Right lobe of liver (tissue), 4 donors: ENCODE measurements at regions not wholly inside any gene's neighbourhood (a gene's known extent, or its start where the extent isn't known, plus 50 kb on each side); places are given as distances from the start of the nearest gene placed in this dataset.

Experiments used
- POLR2A ChIP-seq: fragments of 450-650 bp; IDR thresholded peaks from one replicate; pipeline ENCODE4 v1.6.1; 2017; ENCODE audit warnings: antibody characterized with exemption, mild to moderate bottlenecking
- TF ChIP-seq, protein P1 (sequence below), 4 donors: fragments of 200-600 bp in 3 of 4; fragments of 450-650 bp in 1 of 4; IDR thresholded peaks; one replicate each; pipeline versions ENCODE4 v1.5.1 to v1.8.0; 2016 to 2022; ENCODE audit warnings: antibody characterized with exemption in 4 of 4, mild to moderate bottlenecking in 2 of 4
- donor health status: DM: no; HTN: no; CAD: no.
- donor health status: DM: no; HTN: no; CAD: no.
- donor health status: DM: no; HTN: yes; CAD: no.

DNA sequence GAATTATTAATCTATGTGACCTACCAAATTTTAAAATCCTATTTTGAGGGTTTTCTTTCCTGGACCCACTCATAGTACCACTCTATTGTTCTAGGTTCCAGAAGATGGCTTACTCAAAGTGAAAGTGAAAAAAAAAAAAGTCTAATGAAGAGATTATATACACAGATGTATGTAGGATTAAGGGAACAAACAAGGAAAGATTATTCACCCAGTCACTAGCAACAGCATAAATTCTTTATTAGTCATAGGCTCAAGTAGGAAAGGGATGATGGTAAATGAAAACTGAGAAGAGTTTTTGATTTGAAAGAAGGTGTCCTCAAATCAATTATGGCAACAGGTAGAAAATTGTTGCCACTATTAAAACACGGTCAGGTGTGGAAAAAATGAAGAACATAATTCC, 923.7 kb downstream of the TBC1D32 start:
- TF ChIP-seq, protein P1, sequence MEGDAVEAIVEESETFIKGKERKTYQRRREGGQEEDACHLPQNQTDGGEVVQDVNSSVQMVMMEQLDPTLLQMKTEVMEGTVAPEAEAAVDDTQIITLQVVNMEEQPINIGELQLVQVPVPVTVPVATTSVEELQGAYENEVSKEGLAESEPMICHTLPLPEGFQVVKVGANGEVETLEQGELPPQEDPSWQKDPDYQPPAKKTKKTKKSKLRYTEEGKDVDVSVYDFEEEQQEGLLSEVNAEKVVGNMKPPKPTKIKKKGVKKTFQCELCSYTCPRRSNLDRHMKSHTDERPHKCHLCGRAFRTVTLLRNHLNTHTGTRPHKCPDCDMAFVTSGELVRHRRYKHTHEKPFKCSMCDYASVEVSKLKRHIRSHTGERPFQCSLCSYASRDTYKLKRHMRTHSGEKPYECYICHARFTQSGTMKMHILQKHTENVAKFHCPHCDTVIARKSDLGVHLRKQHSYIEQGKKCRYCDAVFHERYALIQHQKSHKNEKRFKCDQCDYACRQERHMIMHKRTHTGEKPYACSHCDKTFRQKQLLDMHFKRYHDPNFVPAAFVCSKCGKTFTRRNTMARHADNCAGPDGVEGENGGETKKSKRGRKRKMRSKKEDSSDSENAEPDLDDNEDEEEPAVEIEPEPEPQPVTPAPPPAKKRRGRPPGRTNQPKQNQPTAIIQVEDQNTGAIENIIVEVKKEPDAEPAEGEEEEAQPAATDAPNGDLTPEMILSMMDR (IDR thresholded peaks at IDR 0.05): no peak
- TF ChIP-seq POLR2A: no peak
